Testis (tissue), 2 donors: ENCODE measurements at regions not wholly inside any gene's neighbourhood (a gene's known extent, or its start where the extent isn't known, plus 50 kb on each side); places are given as distances from the start of the nearest gene placed in this dataset.

ENCODE experiments used
- DNase-seq: peaks from one replicate; pipeline ENCODE4 v3.0.0-alpha.2; 2019
- H3K27ac ChIP-seq, 2 donors: fragments of 200-600 bp; sonication (generic); one replicate each; pipeline ENCODE4 v1.5.1; 2019
- H3K27me3 ChIP-seq: fragments of 200-600 bp; sonication (generic); one replicate; pipeline ENCODE4 v1.5.1; 2019
- H3K36me3 ChIP-seq: fragments of 200-600 bp; sonication (generic); one replicate; pipeline ENCODE4 v1.5.1; 2017; ENCODE audit warnings: low read depth; ENCODE audit errors: missing control alignments
- H3K4me1 ChIP-seq: fragments of 200-600 bp; sonication (generic); one replicate; pipeline ENCODE4 v1.5.1; 2019
- H3K4me3 ChIP-seq, 2 donors: fragments of 200-600 bp; sonication (generic); one replicate each; pipeline ENCODE4 v1.5.1; 2017 to 2019
- H3K9me3 ChIP-seq: fragments of 200-600 bp; sonication (generic); one replicate; pipeline ENCODE4 v1.5.1; 2017
- POLR2A ChIP-seq: fragments of 450-650 bp; IDR thresholded peaks from one replicate; pipeline ENCODE4 v1.6.1; 2017; ENCODE audit warnings: antibody characterized with exemption, mild to moderate bottlenecking, moderate library complexity
- WGBS, 2 donors: methylation state at CpG; one replicate each; pipeline ENCODE4 v1.1.5; 2018; 5-methylcytosine and 5-hydroxymethylcytosine counted together
- intact Hi-C: fragments of 100-400 bp; cut with DNase I; formaldehyde crosslinking; loops from one replicate; pipeline ENCODE4 v1.15.1; 2023; ENCODE audit warnings: low total_unique reads
- TF ChIP-seq, protein P1 (sequence below), 3 experiments: fragments of 450-650 bp in 2 of 3; fragments of 200-600 bp in 1 of 3; sonication (generic) in 1 of 3; IDR thresholded peaks; one replicate each; pipeline ENCODE4 v1.5.1; 2016 to 2019; ENCODE audit warnings: antibody characterized with exemption in 3 of 3, mild to moderate bottlenecking in 2 of 3, moderate library complexity in 1 of 3

DNA sequence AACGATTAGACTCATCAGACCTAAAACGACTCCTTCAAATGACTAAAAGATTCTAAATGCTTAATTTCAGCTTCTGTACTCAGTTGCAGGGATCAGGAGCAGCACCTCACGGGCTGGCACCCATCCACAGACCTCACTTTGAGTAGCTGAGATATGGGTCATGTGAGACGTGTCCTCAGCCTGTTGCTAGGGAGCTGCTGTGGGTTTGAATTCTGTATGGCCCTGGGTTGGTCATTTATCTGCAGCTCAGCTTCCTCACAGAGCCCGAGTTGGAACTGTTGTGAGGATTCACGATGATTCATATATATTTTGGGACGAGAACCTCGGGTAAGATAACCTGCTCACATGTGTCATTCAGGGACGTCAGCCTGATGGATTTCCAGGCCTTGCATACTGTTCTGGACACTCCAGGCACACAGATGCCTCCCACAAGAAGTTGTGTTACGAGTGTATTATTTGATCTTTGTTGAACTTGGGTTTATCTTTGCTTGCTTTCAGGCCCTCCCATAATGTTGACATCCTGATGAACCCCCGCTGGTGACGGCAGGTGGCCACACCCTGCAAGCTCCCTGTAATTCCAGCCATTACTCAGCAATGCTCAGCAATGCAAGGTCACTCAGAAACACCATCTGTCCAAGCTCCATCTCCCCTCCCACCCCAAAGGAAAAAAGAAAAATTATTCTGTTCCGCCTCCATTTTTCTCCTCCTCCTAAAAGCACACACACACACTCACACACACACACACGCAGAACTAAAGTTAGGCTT is 137.6 kb downstream of the RBFOX3 start:
- H3K27ac ChIP-seq: no peak overlapping the region
- no peaks in the 10 kb centered on the region for H3K27me3 ChIP-seq
- WGBS, 2 donors: 36 to 51% methylated on average over 14 of the region's 14 CpGs
- H3K4me3 ChIP-seq: no peak overlapping the region
- no peaks in the 10 kb centered on the region for H3K9me3 ChIP-seq
- TF ChIP-seq, protein P1, sequence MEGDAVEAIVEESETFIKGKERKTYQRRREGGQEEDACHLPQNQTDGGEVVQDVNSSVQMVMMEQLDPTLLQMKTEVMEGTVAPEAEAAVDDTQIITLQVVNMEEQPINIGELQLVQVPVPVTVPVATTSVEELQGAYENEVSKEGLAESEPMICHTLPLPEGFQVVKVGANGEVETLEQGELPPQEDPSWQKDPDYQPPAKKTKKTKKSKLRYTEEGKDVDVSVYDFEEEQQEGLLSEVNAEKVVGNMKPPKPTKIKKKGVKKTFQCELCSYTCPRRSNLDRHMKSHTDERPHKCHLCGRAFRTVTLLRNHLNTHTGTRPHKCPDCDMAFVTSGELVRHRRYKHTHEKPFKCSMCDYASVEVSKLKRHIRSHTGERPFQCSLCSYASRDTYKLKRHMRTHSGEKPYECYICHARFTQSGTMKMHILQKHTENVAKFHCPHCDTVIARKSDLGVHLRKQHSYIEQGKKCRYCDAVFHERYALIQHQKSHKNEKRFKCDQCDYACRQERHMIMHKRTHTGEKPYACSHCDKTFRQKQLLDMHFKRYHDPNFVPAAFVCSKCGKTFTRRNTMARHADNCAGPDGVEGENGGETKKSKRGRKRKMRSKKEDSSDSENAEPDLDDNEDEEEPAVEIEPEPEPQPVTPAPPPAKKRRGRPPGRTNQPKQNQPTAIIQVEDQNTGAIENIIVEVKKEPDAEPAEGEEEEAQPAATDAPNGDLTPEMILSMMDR (IDR thresholded peaks at IDR 0.05): no peak
- TF ChIP-seq POLR2A: no peak
- intact Hi-C loops: no loop called here
- DNase-seq: peak; percentile 37
- H3K36me3 ChIP-seq: no peaks in the 10 kb centered on the region
- peaks cover 14% of the 10 kb centered on the region for H3K4me1 ChIP-seq

DNA sequence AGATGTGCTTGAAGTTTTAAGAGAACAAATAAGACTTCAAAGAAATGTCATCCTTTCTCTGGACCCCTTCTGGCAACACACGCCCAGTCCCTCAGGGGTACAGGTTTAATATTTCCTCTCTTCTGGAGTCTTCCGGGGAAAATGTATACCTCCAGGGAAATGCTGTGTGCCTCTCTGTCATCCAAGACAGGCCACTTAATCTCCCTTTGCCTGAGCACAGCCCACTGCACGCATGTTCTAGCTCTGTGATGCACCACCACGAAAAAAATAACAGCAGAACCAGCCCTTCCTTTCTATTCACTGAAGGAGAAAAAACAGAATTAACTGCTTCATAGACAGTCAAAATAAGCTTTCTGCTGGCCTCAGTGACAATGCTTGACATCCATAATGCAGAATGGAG is 140.1 kb downstream of the RBFOX3 start:
- TF ChIP-seq, protein P1 (IDR thresholded peaks at IDR 0.05): no peak
- no peak for TF ChIP-seq POLR2A
- Histone ChIP-seq H3K9me3 (no peaks in the 10 kb centered on the region), H3K27ac (no peak overlapping the region), H3K36me3 (no peaks in the 10 kb centered on the region), H3K4me3 (no peak overlapping the region), H3K27me3 (no peaks in the 10 kb centered on the region), H3K4me1 (peaks cover 14% of the 10 kb centered on the region)
- DNase-seq: no peak
- intact Hi-C loops: no loop called here
- WGBS, 2 donors: 78% methylated on average over 4 of the region's 4 CpGs

DNA sequence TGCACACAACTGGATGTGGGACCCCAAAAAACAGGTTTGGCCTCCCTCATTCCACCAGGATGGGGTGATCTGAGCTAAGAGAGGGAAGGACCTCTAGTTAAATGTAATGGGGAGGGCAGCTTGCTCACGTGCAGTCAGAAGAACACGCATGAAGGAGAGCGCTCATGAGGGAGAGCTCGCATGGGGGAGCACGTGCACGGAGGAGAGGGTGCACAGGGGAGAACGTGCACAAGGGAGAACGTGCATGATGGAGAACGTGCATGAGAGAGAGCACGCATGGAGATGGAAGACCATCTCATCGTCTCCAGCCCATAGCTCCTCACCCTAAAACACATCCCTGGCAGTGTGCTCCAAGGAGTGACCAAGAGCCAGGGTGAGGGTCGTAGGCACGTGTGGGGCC is 141.2 kb downstream of the RBFOX3 start:
- H3K4me1 ChIP-seq: peaks cover 12% of the 10 kb centered on the region
- 92% methylated on average over 13 of the region's 13 CpGs for whole genome bisulfite sequencing, 2 donors
- no peak overlapping the region for H3K27ac ChIP-seq
- no peaks in the 10 kb centered on the region for H3K36me3 ChIP-seq
- no peaks in the 10 kb centered on the region for H3K27me3 ChIP-seq
- DNase-seq: no peak
- no peak overlapping the region for H3K4me3 ChIP-seq
- intact Hi-C loops: loop anchor here (10.0 kb wide), 1 partner anchor 195 kb away; no protein-coding TSS in a partner anchor
- no peaks in the 10 kb centered on the region for H3K9me3 ChIP-seq
- TF ChIP-seq, protein P1 (IDR thresholded peaks at IDR 0.05): no peak
- TF ChIP-seq POLR2A: no peak

DNA sequence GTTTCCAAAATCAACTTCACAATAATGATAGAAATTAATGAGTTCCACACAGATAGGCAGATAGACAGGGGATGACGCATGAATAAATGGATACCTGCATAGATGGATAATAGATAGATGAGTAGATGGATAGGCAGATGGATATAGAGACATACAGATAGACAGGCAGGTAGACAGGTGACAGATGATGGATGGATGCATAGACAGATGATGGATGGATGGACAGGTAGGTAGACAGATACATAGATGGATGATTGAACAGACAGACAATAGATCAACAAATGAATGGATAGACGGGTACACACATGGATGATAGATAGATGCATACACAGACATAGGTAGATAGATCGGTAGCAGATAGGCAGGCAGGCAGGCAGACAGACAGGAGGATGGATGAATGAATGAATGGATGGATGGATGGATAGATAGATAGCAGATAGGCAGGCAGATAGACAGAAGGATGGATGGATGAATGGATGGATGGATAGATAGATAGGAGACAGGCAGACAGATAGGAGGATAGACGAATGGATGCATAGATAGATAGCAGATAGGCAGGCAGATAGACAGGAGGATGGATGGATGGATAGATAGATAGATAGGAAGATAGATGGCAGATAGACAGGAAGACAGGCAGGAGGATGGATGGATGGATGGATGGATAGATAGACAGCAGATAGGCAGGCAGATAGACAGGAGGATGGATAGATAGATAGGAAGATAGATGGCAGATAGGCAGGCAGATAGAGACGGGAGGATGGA is 142.5 kb downstream of the RBFOX3 start:
- intact Hi-C loops: loop anchor here (10.0 kb wide), 1 partner anchor 194 kb away; no protein-coding TSS in a partner anchor
- Histone ChIP-seq H3K36me3 (no peaks in the 10 kb centered on the region), H3K27ac (no peak overlapping the region), H3K9me3 (no peaks in the 10 kb centered on the region), H3K4me3 (no peak overlapping the region), H3K27me3 (no peaks in the 10 kb centered on the region), H3K4me1 (peaks cover 4% of the 10 kb centered on the region)
- no peak for TF ChIP-seq POLR2A
- TF ChIP-seq, protein P1 (IDR thresholded peaks at IDR 0.05): no peak
- DNase-seq: no peak
- WGBS, 2 donors: 89 to 93% methylated on average over 5 of the region's 5 CpGs
